CD4-positive, CD25-positive, alpha-beta regulatory T cell (primary cell): ENCODE measurements at regions not wholly inside any gene's neighbourhood (a gene's known extent, or its start where the extent isn't known, plus 50 kb on each side); places are given as distances from the start of the nearest gene placed in this dataset.

ENCODE experiments used
- ATAC-seq, 2 donors: fragments of 150-1000 bp; cut with Tn5 transposase; one replicate each; pipeline ENCODE4 v1.10.0; 2021; ENCODE audit warnings: low read depth in 2 of 2, moderate number of reproducible peaks in 2 of 2, moderate library complexity in 1 of 2
- DNase-seq, 3 donors: peaks; one replicate each; pipeline versions ENCODE4 v3.0.0 to v3.0.0-alpha.2; 2012 to 2022; ENCODE audit warnings: mixed read lengths in 1 of 3
- H3K27ac ChIP-seq: one replicate; pipeline ENCODE4 v1.7.0; 2013; ENCODE audit warnings: mild to moderate bottlenecking, low read length; ENCODE audit not compliant: insufficient read depth, poor library complexity, severe bottlenecking
- H3K27me3 ChIP-seq: one replicate; pipeline ENCODE4 v1.7.0; 2013; ENCODE audit warnings: low read length; ENCODE audit not compliant: control insufficient read depth, insufficient read depth
- H3K36me3 ChIP-seq: one replicate; pipeline ENCODE4 v1.7.0; 2013; ENCODE audit warnings: mild to moderate bottlenecking, low read length, moderate library complexity; ENCODE audit not compliant: control insufficient read depth, insufficient read depth
- H3K4me1 ChIP-seq: 2 replicates; pipeline ENCODE4 v1.7.0; 2013; ENCODE audit warnings: mild to moderate bottlenecking, low read length; ENCODE audit not compliant: insufficient read depth, control insufficient read depth, poor library complexity, severe bottlenecking
- H3K4me3 ChIP-seq: one replicate; pipeline ENCODE4 v1.7.0; 2013; ENCODE audit warnings: low read depth, mild to moderate bottlenecking, low read length, moderate library complexity
- H3K9me3 ChIP-seq, 2 experiments: 1 replicate in 1 of 2; 2 replicates in 1 of 2; pipeline ENCODE4 v1.7.0; 2013; ENCODE audit warnings: low read length in 2 of 2, mild to moderate bottlenecking in 1 of 2, moderate library complexity in 1 of 2; ENCODE audit not compliant: control insufficient read depth in 2 of 2
- H3K27ac Mint-ChIP-seq, 3 donors: one replicate each; pipeline ENCODE4 v1.8.0; 2020 to 2022; ENCODE audit warnings: mild to moderate bottlenecking in 3 of 3, mixed read lengths in 3 of 3, moderate library complexity in 2 of 3
- H3K27me3 Mint-ChIP-seq: one replicate; pipeline ENCODE4 v1.8.0; 2022; ENCODE audit warnings: mild to moderate bottlenecking, mixed read lengths
- H3K36me3 Mint-ChIP-seq: one replicate; pipeline ENCODE4 v1.8.0; 2020; ENCODE audit warnings: mixed read lengths
- H3K4me1 Mint-ChIP-seq, 4 donors: one replicate each; pipeline ENCODE4 v1.8.0; 2020 to 2022; ENCODE audit warnings: mixed read lengths in 4 of 4, mild to moderate bottlenecking in 1 of 4
- H3K4me3 Mint-ChIP-seq, 4 donors: one replicate each; pipeline ENCODE4 v1.8.0; 2020 to 2022; ENCODE audit warnings: mild to moderate bottlenecking in 4 of 4, mixed read lengths in 4 of 4, moderate library complexity in 3 of 4
- H3K9me3 Mint-ChIP-seq, 7 donors: one replicate each; pipeline ENCODE4 v1.8.0; 2020 to 2022; ENCODE audit warnings: mixed read lengths in 7 of 7, mild to moderate bottlenecking in 3 of 7, moderate library complexity in 2 of 7

DNA sequence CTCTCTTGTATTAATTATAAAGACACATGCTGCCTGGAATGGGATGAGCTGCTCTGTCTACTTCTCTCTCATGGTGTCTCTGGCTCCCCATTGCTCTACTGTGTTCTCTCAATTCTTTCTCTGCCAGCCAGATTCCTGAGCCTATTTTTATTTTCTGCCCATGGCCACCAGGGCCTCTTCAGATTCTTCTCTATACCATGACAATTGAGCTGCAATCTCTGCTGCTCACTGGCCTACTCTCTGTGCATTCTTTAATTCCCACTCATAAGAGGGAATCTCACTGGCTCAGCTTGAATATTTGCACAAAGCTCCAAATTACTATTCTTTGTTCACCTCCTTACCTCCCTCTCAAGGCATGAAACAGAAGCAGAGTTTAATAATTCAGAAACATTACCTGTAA lies 161.4 kb upstream of the GULP1 start:
- Histone ChIP-seq H3K4me3 (no peak overlapping the region), H3K27ac (no peak overlapping the region), H3K27me3 (no peaks in the 10 kb centered on the region), H3K36me3 (no peaks in the 10 kb centered on the region), H3K9me3 (no peaks in the 10 kb centered on the region), H3K4me1 (no peaks in the 10 kb centered on the region)
- DNase-seq = no peak
- H3K27ac Mint-ChIP-seq = no peak overlapping the region
- H3K9me3 Mint-ChIP-seq = peaks cover 0 to 8% (median 4%) of the 10 kb centered on the region in 7 donors
- no peaks in the 10 kb centered on the region for H3K36me3 Mint-ChIP-seq
- H3K4me1 Mint-ChIP-seq = no peaks in the 10 kb centered on the region
- H3K27me3 Mint-ChIP-seq = no peaks in the 10 kb centered on the region
- no peak for ATAC-seq
- H3K4me3 Mint-ChIP-seq = no peak overlapping the region

GRCh38 chr2:188131281-188131680 lies 160.4 kb upstream of the GULP1 start:
- Mint-ChIP-seq H3K27me3 (no peaks in the 10 kb centered on the region), H3K27ac (no peak overlapping the region), H3K4me3 (no peak overlapping the region), H3K36me3 (no peaks in the 10 kb centered on the region), H3K4me1 (no peaks in the 10 kb centered on the region), H3K9me3 (peaks cover 0 to 8% (median 4%) of the 10 kb centered on the region in 7 donors)
- no peaks in the 10 kb centered on the region for H3K27me3 ChIP-seq
- H3K4me3 ChIP-seq = no peak overlapping the region
- no peak for DNase-seq
- no peaks in the 10 kb centered on the region for H3K36me3 ChIP-seq
- no peaks in the 10 kb centered on the region for H3K9me3 ChIP-seq
- no peak overlapping the region for H3K27ac ChIP-seq
- no peak for ATAC-seq
- H3K4me1 ChIP-seq = no peaks in the 10 kb centered on the region

GRCh38 chr2:188132385-188132784 lies 159.3 kb upstream of the GULP1 start:
- Histone ChIP-seq H3K4me1 (no peaks in the 10 kb centered on the region), H3K4me3 (no peak overlapping the region), H3K9me3 (no peaks in the 10 kb centered on the region), H3K36me3 (no peaks in the 10 kb centered on the region), H3K27ac (no peak overlapping the region), H3K27me3 (no peaks in the 10 kb centered on the region)
- no peaks in the 10 kb centered on the region for H3K4me1 Mint-ChIP-seq
- H3K36me3 Mint-ChIP-seq = no peaks in the 10 kb centered on the region
- H3K27ac Mint-ChIP-seq = no peak overlapping the region
- DNase-seq (no peak), ATAC-seq (no peak)
- H3K4me3 Mint-ChIP-seq = no peak overlapping the region
- peaks cover 0 to 8% (median 4%) of the 10 kb centered on the region in 7 donors for H3K9me3 Mint-ChIP-seq
- no peaks in the 10 kb centered on the region for H3K27me3 Mint-ChIP-seq

DNA sequence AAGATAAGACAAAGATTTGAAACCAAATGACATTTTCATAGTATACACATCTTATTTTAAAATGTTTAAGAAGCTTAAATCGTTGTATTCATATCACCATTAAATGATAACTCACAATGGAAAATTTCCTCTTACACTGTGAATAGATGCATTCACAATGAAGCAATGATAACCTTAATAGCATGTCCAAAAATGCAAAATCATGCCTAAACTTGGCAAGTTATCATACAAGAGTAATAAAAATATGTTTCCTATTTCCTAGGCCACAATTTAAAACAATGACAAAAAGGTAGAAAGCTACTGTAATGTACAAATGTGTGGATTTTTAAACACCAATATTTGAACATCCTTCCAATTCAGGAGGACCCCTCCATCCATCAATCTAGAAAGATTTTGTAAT lies 157.4 kb upstream of the GULP1 start:
- Mint-ChIP-seq H3K36me3 (no peaks in the 10 kb centered on the region), H3K27ac (no peak overlapping the region), H3K4me3 (no peak overlapping the region), H3K4me1 (no peaks in the 10 kb centered on the region), H3K27me3 (no peaks in the 10 kb centered on the region), H3K9me3 (peaks cover 0 to 8% (median 4%) of the 10 kb centered on the region in 7 donors)
- no peaks in the 10 kb centered on the region for H3K36me3 ChIP-seq
- H3K9me3 ChIP-seq = no peaks in the 10 kb centered on the region
- H3K27me3 ChIP-seq = no peaks in the 10 kb centered on the region
- H3K4me3 ChIP-seq = no peak overlapping the region
- no peaks in the 10 kb centered on the region for H3K4me1 ChIP-seq
- no peak overlapping the region for H3K27ac ChIP-seq
- DNase-seq (no peak), ATAC-seq (no peak)

- H3K36me3 ChIP-seq = no peaks in the 10 kb centered on the region
- H3K27ac ChIP-seq = no peak overlapping the region
- no peak overlapping the region for H3K4me3 Mint-ChIP-seq
- H3K27me3 Mint-ChIP-seq = no peaks in the 10 kb centered on the region
- peaks cover 0 to 7% (median 2%) of the 10 kb centered on the region in 7 donors for H3K9me3 Mint-ChIP-seq
- no peaks in the 10 kb centered on the region for H3K36me3 Mint-ChIP-seq
- H3K27ac Mint-ChIP-seq = no peak overlapping the region
- ATAC-seq (no peak), DNase-seq (no peak)
- no peaks in the 10 kb centered on the region for H3K4me1 Mint-ChIP-seq
- no peak overlapping the region for H3K4me3 ChIP-seq
- H3K4me1 ChIP-seq = no peaks in the 10 kb centered on the region
- H3K27me3 ChIP-seq = no peaks in the 10 kb centered on the region
- no peaks in the 10 kb centered on the region for H3K9me3 ChIP-seq
These were observed 153.4 kb upstream of the GULP1 start for GRCh38 chr2:188138313-188138712.

DNA sequence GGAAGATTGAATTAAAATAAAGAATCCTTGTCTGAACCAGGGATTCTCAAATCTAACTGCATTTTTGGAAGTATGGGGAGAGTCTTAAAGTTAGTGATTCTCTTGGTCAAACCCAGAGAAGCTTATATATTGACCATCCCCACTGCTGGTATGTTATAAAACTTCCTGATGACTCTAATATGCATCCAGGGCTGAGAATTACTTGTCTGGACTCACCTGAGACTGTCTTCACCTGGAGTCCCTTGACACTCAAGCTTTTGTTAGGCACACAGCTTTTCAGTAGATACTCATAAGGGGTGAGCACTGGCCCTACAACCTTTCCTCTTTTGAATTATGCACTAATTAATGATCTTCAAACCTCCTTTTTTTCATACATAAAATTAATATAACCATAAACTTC lies 149.6 kb upstream of the GULP1 start:
- no peak for ATAC-seq
- H3K4me3 Mint-ChIP-seq = no peak overlapping the region
- no peaks in the 10 kb centered on the region for H3K4me1 ChIP-seq
- no peaks in the 10 kb centered on the region for H3K27me3 ChIP-seq
- H3K36me3 ChIP-seq = no peaks in the 10 kb centered on the region
- no peak overlapping the region for H3K27ac ChIP-seq
- peaks cover 0 to 4% (median 0%) of the 10 kb centered on the region in 7 donors for H3K9me3 Mint-ChIP-seq
- H3K4me1 Mint-ChIP-seq = no peaks in the 10 kb centered on the region
- no peaks in the 10 kb centered on the region for H3K36me3 Mint-ChIP-seq
- H3K4me3 ChIP-seq = no peak overlapping the region
- H3K27ac Mint-ChIP-seq = no peak overlapping the region
- no peak for DNase-seq
- H3K27me3 Mint-ChIP-seq = no peaks in the 10 kb centered on the region
- H3K9me3 ChIP-seq = no peaks in the 10 kb centered on the region

DNA sequence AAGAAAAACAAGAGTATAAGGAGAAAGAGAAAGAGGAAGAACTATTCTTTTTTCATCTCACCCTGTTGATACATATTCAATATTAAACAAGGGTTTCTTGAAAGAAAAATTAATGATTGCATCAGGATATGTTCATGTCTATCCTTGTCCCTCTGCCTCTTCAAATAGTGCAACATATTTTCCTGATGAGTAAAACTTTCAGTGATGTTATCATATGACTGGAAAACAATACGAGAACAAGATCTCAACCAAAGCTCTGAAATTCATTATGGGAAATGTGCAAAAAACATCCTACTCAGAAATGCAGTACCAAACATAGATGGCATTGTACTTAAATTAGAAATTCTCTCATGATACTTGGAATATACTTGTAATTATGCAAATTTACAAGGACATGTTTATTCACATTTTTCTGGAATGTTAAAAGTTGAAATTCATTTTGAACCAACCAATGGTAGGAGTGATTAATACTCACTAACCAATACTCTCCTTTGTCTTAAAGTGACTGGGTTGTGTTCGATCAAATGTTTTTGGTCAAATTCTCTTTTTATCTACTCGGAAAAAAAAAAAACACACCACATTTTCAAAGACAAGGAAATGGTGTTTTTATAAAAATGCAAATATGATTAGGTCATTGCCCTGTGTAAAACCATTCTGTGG lies 148.9 kb upstream of the GULP1 start:
- Histone ChIP-seq H3K9me3 (no peaks in the 10 kb centered on the region), H3K27ac (no peak overlapping the region), H3K27me3 (no peaks in the 10 kb centered on the region), H3K4me3 (no peak overlapping the region), H3K36me3 (no peaks in the 10 kb centered on the region), H3K4me1 (no peaks in the 10 kb centered on the region)
- peaks cover 0 to 4% (median 1%) of the 10 kb centered on the region in 7 donors for H3K9me3 Mint-ChIP-seq
- H3K4me1 Mint-ChIP-seq = no peaks in the 10 kb centered on the region
- no peaks in the 10 kb centered on the region for H3K27me3 Mint-ChIP-seq
- no peaks in the 10 kb centered on the region for H3K36me3 Mint-ChIP-seq
- DNase-seq = no peak
- H3K4me3 Mint-ChIP-seq = no peak overlapping the region
- H3K27ac Mint-ChIP-seq = no peak overlapping the region
- ATAC-seq = no peak

DNA sequence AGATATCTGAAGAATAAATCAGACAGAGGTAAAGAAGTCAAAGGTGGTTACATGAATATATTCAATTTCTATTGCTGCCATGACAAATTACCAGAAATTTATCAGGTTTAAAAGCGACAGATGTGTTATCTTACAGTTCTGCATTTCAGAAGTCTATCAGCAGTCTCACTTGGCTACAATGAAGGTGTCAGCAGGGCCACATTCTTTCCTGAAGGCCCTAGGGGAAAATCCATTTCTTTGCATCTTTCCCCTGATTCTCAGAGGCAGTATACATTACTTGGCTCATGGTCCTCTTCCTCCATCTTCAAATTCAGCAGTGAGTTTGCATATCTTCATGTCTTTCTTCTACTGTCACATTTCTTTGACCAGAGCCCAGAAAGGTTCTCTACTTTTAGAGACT lies 145.8 kb upstream of the GULP1 start:
- Mint-ChIP-seq H3K4me3 (no peak overlapping the region), H3K36me3 (no peaks in the 10 kb centered on the region), H3K27ac (no peak overlapping the region), H3K27me3 (no peaks in the 10 kb centered on the region), H3K9me3 (peaks cover 0 to 6% (median 4%) of the 10 kb centered on the region in 7 donors), H3K4me1 (no peaks in the 10 kb centered on the region)
- H3K36me3 ChIP-seq = no peaks in the 10 kb centered on the region
- no peak for DNase-seq
- H3K9me3 ChIP-seq = no peaks in the 10 kb centered on the region
- no peak overlapping the region for H3K27ac ChIP-seq
- H3K4me1 ChIP-seq = no peaks in the 10 kb centered on the region
- no peak for ATAC-seq
- H3K27me3 ChIP-seq = no peaks in the 10 kb centered on the region
- no peak overlapping the region for H3K4me3 ChIP-seq
